ENCODE measurements at regions not wholly inside any gene's neighbourhood (a gene's known extent, or its start where the extent isn't known, plus 50 kb on each side); places are given as distances from the start of the nearest gene placed in this dataset.
"Not testable (repeated sequence)": the region's sequence is repeated elsewhere in the genome, so short reads cannot be mapped to it uniquely, and the experiment has no call there.

DNA sequence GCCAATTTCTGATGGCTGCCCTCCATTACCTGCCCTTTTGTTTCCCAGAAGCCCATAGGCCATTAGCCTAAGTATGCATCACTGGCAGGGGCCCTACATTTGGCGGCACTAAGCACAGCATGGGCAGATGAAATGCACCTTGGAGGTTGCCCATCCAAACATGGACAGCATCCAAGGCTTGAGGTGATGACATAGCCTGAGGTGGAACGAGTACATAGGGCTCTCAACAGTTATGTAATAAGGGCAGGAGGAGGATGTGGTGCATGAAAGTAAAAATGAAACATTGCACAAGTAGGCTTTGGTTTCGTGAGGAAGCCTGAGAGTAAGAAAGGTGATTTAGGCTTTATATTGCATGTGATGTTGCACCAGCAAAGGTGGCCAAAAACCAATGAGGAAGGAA, 148.1 kb downstream of the FAM76B start:
- DNase-seq: no peak

DNA sequence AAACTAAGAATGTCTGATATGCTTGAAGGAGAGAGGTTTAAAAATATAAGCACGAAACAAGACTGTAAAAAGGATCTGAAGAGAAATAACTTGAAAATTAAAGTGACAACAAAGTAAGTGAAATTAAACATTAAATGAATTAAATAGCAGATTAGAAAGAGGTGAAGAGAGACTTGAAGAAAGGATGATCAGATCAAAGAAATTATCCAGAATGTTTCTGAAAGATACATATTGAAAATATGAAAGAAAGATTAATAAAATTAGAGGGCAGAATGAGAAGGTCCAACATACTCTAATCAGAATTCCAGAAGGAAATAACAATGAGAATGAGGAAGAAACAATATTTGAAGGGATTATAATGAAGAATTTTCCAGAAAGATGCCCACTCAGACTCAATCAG, 151.1 kb downstream of the FAM76B start:
- no peak for DNase-seq

DNA sequence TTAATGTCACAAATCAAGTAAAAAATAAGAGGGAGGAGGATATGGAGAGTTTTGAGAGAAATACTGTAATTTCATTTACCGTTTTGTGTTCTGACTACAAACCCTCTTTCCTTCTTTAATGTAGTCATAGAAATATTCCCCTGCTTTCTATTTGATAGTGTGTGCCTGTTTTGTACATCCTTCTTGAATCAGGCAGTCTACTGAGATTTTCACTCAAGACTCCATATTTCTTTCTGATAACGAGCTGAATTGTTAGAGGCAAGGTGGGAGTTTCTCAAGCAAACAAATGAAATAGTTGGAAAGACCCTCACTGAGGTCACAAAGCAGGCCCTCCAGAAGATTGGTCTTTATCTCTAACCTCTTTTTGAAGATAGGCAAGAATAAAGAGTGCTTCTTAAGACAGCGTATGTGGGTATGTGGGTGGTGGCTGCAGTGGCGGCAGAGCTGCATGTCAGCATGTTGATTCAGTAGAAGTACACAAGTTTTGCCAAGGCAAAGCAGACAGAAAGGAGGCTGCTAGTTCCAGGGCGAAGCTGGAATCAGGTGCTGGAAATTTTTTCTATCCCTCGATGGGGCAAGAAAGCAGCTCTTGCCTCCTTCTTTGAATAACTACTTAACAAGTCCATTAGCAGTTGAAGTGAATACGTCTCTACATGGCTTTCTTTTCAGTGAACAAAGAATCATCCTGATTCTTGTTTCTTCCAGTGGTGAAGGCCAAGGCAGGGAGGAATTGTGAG, 164.2 kb downstream of the FAM76B start:
- DNase-seq: no peak

DNA sequence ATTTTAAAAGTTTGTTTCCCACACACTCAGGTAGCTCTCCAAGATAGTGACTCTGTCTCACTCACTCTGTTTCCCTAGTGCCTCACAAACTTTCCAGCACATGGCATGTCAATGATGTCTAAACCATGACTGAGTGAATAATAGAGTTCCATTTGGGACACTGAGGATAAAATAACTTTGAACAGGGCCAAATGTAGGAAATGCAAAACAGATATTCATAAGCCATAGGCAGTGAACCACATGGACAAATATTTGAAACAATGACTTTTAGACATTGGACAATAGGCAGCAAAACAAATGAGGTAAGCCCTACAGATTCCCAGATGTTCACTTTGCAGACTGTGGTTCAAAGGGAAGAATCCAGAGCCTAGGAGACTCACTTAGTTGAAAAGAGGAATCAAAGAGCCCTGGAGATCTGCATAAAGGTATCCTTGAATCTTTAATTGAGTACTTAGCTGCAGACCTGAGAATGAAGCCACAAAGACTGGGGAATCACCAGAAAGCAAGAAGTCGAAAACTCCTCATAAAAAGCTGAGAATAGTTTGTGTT, 173.3 kb downstream of the FAM76B start:
- no peak for DNase-seq

DNA sequence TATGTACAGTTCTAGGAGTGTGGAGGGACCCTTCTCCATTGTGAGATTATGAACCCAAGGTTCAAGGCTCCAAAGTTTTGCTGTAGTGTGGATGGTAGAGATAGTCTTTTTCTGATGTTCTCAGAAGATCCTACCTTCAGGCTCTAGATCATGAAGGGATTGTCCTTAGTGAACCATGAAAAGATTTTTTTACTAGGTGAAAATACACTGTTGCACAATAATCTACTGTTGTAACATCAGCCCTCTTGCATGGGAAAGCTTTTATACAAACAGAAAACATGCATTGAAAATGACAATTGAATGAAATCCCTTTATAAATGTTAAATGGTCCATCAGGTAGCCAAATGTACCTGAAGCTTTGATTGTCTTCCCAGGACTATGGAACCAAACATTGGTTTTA, 177.8 kb downstream of the FAM76B start:
- DNase-seq: no peak

DNA sequence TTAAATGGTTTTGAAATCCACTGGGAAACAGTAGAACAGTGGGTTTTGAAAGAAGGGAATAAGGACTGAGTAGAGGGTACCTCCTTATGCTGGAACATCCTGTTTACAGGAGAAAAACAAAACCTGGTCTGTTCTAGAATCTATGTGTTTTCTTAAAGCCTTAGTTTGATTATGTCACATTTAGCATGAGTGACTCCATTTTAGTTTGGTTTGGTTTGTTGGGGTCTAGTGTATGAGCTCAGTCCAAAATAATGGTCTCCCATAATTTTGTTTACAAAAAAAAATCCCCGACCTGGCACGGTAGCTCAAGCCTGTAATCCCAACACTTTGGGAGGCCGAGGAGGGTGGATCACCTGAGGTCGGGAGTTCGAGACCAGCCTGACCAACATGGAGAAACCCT, 179.4 kb downstream of the FAM76B start:
- not testable (repeated sequence) for DNase-seq

DNA sequence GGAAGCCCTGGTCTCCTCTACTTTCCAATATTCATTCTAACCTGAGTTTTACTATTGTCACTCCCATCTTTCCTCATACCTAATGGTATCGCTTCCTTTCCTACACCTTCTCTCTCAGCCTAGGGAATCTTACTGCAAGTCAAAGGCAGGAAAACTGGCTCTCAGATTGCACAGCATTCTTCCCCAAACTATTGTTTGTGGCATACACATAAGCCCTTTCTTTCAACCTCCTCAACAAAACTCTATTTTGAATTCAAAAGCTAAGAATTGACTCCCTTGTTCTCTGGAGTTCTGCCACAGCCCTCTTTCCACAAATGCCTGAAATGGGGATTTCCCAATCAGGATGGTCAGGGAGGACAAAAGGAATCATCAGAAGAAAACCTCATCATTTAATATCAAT, 181.5 kb downstream of the FAM76B start:
- no peak for DNase-seq

DNA sequence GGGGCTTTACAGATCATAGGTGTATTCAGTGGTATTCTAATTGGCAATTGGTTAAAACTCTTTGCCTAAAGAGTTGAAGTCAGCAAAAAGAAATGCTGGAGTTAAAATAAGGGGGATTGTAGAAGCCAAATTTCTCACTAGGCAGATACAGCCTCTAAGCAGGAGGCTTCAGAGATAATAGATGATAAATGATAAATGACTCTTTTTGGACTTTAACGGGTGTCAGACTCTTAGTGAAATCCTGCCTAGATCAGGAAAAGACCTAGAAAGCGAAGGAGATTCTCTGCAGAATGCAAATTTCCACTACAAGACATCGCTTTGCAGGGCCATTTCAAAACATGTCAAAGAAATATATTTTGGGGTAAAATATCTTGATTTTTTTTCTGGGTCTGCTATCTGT, 182.8 kb downstream of the FAM76B start:
- no peak for DNase-seq

DNA sequence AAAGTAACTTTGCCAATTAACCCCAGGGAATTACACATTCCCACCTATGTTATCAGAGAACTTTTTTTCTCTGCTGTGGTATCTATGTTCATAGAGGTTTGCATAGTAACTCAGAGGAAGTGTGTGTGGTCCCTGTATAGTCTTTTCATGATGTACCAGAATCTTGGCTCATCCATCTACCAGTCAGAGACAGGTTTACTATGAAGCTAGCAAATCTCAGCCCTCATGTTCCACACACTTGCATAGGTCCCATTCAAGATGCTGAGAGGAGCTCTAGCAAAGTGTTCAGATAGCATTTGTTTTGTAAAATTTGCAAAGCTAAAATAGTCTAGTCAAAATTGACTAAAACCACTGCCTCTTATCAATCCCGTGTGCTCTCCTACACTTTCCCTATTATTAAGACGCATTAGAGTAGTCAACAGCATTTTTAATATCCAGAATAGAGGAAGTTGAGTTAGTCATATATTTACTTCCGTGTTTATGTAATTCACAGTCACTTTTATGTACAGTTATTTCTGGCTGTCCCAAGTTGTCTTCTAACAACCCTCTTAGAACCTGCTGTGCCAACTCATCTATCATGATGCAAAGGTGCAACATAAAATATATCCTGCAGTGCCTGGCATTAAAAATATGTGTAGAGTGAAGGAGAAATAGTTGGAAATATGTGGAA, 184.2 kb downstream of the FAM76B start:
- no peak for DNase-seq

DNA sequence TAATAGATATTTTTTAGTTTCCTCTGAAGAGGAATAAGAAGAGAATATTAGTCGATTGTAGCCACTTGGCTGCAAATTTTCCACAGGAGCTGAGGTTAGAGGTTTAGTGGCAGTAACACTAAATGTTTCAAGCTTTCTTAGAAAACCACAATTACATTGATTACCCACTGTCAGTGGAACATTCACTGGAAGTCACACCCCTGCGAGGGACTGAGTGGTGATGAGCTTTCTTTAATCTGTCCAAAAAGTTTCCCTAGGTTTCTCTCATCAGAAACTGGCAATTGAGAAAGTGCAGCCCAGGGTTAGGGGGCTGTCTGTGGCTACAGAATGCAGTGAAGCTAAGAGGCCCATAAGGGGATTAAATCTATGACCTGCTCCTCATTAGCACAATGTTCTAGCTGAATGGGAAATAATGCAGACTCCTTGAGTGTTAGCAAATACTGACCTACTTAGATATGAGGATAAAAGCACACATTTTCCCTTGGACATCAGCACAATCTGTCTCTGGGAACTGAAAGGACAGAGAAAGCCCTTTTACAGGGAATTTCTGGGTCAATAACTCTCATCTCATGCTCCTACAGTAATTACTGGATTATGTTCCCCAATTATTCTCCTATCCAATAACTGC, 189.5 kb downstream of the FAM76B start:
- no peak for DNase-seq

DNA sequence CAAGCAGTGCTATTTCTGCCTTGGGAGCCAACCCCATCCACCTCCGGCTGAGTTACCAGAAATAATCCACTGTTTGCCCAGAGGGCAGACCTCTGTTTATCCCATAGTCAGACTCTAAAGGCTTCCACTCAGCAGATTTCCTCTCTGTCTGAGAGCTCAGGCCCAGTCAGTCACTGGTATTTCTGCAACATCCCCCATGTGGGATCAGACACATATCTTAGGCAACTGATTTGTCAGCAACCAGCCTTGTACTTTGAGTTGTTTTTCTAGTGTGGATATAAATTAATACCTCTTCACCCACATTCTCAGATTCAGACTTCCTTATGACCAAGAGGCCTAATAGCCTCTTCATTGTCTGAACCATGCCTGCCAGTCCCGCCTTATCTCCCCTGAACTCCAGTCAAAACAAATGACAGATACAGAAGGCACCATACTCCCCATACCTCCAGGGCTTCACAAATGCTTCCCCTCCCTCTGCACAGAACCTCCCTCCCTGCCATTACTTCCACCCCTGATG, 193.6 kb downstream of the FAM76B start:
- no peak for DNase-seq

DNA sequence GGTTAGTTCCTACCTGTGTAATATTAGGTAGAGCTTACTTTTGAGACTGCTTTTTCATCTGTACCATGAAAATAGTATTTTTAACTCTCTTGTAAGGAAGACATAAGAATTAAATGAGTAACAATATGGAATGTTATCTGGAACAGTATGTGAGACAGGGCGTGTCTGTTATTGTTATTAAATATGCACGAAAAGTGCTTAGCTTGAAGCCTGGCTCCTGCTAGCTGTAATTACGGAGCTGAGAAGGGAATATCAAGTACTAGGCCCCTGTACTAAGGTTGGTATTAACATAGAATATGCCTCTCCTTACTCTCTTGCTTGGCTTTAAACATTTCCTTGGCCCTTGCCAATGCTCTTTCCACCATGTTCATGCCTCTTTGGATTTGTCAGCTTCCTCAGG, 194.0 kb downstream of the FAM76B start:
- no peak for DNase-seq

DNA sequence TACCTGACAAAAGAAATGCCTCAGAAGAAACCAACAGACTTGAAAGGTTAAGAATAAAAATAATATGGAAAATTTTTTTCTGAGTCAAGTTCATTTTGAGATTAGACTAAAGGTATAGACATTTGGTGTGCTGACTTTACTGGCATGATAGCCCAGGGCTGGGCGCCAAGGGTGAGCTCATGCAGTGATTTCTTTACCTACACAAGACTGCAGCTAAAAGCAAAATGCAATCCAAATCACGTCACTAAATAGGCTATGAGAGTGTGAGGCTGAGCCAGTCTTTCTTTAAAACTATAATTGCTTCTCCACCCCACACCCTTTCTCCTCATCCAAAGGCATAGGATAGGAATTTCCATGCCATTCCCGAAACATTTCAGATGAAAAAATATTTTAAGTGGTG, 196.5 kb downstream of the FAM76B start:
- DNase-seq: no peak

DNA sequence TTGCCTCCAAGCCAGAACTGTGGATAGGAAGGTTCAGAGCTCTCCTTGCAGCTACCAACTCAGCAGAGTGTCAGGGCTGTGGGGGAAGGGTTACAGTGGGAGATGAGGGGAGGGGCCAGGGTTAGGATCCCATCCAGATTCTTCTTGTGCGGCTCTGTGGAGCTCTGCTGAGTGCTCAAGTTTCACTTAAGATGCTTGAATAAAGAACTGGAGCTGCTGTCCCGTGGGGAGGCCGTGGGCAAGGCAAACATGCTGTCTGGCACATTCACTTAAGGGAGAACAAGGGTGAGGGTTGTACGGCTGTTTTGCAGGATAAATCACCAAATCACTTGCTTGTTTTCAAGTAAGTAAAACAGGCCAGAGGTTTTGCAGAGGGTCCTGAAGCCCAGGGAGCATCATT, 197.1 kb downstream of the FAM76B start:
- DNase-seq: no peak

DNA sequence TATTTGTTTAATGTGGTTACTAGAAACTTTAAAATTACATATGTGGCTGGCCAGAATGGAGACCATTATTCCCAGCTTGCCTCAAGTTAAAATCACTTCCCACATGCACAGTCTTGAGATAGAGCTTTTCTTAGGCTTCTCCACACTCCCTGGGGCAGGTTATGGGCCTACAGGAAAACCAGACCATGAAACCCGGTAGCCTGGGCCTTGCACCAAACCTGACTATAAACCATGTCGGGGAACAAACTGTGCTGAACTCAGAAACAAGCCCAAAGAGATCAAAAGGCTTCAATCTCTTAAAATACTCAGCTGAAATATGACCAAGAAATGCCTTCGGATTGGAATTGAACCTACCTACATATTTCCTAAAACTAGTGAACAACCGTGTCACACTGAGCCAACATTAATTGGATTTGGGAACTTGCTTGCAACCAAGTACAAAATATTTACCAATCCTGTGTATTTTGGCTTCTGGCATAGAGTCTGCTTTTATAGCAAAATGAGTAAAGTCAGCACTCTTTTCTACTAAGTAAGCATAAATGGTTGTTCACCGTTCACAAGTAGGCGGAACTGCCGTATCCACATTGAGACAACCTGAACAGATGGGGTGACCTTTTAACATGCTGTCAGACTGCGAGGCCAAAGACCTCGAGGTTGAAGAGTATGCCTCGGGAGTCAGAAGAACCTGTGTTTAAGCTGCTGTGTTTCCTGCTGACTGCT, 199.5 kb downstream of the FAM76B start:
- no peak for DNase-seq

DNA sequence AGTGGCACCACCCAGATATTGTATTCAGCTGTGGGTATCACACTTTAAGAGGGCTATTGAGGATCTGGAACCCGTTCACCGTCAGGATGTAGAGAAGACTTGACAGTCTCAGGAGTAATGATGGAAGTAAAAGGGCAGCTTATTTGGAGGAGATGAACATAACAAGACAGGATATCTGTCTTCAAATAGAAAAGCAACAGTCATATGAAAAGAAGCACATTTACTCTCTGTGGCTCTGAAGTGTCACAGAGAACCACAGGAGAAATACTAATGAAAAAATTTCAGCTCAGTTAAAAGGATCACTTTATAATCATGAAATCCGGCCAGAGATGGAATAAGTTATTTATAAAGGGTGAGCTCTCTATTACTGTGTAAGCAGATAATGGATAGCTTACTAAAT, 200.8 kb downstream of the FAM76B start:
- no peak for DNase-seq

DNA sequence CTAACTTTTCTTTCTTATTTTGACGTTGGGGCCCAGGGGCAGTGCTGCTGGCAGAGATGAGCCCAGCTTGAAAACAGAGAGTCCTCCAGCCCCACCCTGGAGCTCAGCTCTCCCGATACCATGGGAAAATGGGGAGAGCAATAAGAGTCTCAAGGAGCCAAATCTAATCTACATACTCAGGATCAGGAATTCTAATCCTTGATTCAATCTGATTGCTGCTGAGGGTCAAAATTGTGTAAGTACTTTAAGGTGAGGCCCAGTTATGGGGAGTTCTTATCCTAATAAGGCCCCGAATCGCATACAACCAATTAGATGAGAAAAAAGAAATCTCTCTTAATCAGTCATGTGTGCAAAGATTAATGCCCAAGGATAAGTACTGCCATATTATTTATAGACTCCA, 202.9 kb downstream of the FAM76B start:
- no peak for DNase-seq

DNA sequence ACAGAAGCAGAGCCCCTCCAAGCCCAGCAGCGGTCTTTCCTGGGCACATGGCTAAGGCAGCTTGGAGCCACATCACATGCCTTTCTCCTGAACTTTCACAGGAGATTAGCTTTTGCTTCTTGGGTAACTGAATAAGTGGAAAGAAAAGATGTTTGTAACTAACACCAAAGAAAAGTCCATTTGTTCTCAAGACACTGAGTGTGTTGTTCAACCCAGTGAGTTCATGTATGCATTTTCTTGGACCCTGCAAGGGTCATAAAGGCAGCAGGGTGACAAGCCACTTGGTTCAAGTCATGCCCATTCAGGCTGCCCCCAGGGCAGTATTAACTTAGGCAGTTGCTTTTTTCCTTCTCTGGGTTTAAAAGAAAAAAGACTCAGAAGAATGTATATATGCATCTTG, 203.4 kb downstream of the FAM76B start:
- no peak for DNase-seq

DNA sequence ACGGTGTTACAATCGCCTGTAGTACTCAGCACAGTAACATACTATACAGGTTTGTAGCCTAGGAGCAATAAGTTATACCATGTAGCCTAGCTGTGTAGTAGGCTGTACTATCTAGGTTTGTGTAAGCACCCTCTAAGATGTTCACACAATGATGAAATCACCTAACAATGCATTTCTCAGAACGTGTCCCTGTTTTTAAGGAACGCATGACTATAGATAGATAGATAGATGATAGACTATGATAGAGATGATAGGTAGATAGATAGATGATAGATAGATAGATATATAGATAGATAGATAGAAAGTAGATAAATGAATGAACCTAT, 203.9 kb downstream of the FAM76B start:
- DNase-seq: no peak

DNA sequence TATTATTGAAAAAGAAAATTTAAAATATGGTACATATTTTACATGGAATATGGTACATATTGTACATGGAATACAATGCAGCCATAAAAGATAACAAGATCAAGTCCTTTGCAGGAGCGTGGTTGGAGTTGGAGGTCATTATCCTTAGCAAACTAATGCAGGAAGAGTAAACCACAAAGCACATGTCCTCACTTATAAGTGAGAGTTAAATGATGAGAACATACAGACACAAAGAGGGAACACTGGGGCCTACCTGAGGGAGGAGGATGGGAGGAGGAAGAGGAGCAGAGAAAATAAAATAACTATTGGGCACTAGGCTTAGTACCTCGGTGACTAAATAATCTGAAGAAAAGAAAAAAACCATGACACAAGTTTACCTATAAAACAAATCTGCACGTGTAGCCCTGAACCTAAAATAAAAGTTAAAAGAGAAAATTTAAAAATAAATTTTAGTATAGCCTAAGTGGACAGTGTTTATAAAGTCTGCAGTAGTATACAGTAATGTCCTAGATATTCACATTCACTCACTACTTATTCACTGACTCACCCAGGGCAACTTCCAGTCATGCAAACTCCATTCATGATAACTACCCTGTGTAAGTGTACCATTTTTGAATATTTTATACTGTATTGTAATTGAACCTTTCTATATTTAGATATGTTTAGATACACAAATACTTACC, 204.4 kb downstream of the FAM76B start:
- DNase-seq: no peak

DNA sequence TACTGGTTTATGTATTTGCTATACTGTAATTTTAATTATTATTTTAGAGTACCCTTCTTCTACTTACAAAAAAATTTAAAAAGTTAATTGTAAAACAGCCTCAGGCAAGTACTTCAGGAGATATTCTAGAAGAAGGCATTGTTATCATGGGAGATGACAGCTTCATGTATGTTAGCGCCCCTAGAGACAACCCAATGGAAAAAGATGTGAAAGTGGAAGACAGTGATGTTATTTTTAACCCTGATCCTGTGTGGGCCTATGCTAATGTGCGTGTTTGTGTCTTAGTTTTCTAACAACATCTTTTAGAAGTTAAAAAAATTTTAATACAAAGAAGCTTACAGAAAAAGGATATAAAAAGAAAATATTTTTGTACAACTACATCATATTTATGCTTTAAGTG, 205.0 kb downstream of the FAM76B start:
- no peak for DNase-seq

DNA sequence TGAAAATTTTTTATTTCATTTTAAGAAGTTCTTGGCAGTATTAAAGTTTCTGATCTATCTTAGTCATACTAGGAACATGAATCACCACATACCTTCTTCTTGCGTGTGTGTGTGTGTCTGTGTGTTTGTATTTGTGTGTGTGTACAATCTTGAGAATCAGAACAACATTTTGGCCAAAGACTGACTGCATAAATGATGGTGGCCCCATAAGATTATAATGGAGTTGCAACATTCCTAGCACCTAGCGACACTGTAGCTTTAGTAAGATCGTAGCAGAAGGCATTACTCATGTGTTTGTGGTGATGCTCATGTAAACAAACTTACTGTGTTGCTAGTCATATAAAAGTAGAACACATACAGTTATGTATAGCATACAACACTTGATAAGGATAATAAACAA, 205.4 kb downstream of the FAM76B start:
- DNase-seq: no peak
